Neuronal stem cell (in vitro differentiated cells): ENCODE measurements at regions not wholly inside any gene's neighbourhood (a gene's known extent, or its start where the extent isn't known, plus 50 kb on each side); places are given as distances from the start of the nearest gene placed in this dataset.

Experiments
- DNase-seq: peaks from one replicate; pipeline ENCODE4 v3.0.0-alpha.2; 2013; ENCODE audit warnings: low spot score
- H2AFZ ChIP-seq: one replicate; pipeline ENCODE4 v1.6.1; 2013; ENCODE audit warnings: mild to moderate bottlenecking, low read length, inconsistent platforms
- H2AK5ac ChIP-seq: 2 replicates; pipeline ENCODE4 v1.6.1; 2013; ENCODE audit warnings: low read depth, mild to moderate bottlenecking, inconsistent platforms, low read length, moderate library complexity, mixed read lengths
- H2BK120ac ChIP-seq: 2 replicates; pipeline ENCODE4 v1.6.1; 2013; ENCODE audit warnings: low read depth, mild to moderate bottlenecking, inconsistent platforms, low read length, moderate library complexity, mixed read lengths
- H2BK12ac ChIP-seq: one replicate; pipeline ENCODE4 v1.6.1; 2013; ENCODE audit warnings: low read length, inconsistent platforms
- H2BK15ac ChIP-seq: 2 replicates; pipeline ENCODE4 v1.6.1; 2013; ENCODE audit warnings: mild to moderate bottlenecking, low read length, inconsistent platforms, mixed read lengths
- H2BK5ac ChIP-seq: one replicate; pipeline ENCODE4 v1.6.1; 2013; ENCODE audit warnings: inconsistent platforms, mild to moderate bottlenecking, low read length, moderate library complexity
- H3K14ac ChIP-seq: one replicate; pipeline ENCODE4 v1.6.1; 2013; ENCODE audit warnings: low read length, inconsistent platforms
- H3K18ac ChIP-seq: 2 replicates; pipeline ENCODE4 v1.6.1; 2013; ENCODE audit warnings: low read length, inconsistent platforms
- H3K23ac ChIP-seq: 2 replicates; pipeline ENCODE4 v1.6.1; 2013; ENCODE audit warnings: low read depth, mild to moderate bottlenecking, mixed read lengths, low read length, inconsistent platforms; ENCODE audit not compliant: poor library complexity
- H3K27ac ChIP-seq: replicated peaks from 3 replicates; pipeline ENCODE4 v1.5.1; 2013; ENCODE audit warnings: low read length, inconsistent platforms
- H3K27me3 ChIP-seq, 3 experiments: 2 replicates each; pipeline ENCODE4 v1.6.1; 2013; ENCODE audit warnings: low read length in 3 of 3, mild to moderate bottlenecking in 2 of 3, inconsistent platforms in 1 of 3, low read depth in 1 of 3, mixed read lengths in 1 of 3, moderate library complexity in 1 of 3; ENCODE audit not compliant: control insufficient read depth in 3 of 3, insufficient read depth in 3 of 3
- H3K36me3 ChIP-seq, 2 donors: replicated peaks in 1 of 2; 2 replicates each; pipeline ENCODE4 v1.6.1; 2013; ENCODE audit warnings: low read length in 2 of 2; ENCODE audit not compliant: control insufficient read depth in 2 of 2, insufficient read depth in 2 of 2
- H3K4ac ChIP-seq: 2 replicates; pipeline ENCODE4 v1.6.1; 2013; ENCODE audit warnings: inconsistent platforms, mild to moderate bottlenecking, low read length, moderate library complexity
- H3K4me1 ChIP-seq, 2 donors: 1 replicate in 1 of 2; 2 replicates in 1 of 2; pipeline ENCODE4 v1.6.1; 2013; ENCODE audit warnings: low read length in 2 of 2, low read depth in 1 of 2; ENCODE audit not compliant: control insufficient read depth in 2 of 2, insufficient read depth in 1 of 2
- H3K4me2 ChIP-seq: one replicate; pipeline ENCODE4 v1.6.1; 2013; ENCODE audit warnings: mild to moderate bottlenecking, low read length, inconsistent platforms; ENCODE audit not compliant: insufficient read depth, poor library complexity, severe bottlenecking
- H3K4me3 ChIP-seq, 2 donors: 2 replicates each; pipeline ENCODE4 v1.5.1; 2013; ENCODE audit warnings: low read length in 2 of 2, mild to moderate bottlenecking in 2 of 2, inconsistent platforms in 1 of 2, moderate library complexity in 1 of 2
- H3K79me1 ChIP-seq: one replicate; pipeline ENCODE4 v1.6.1; 2013; ENCODE audit warnings: low read depth, mild to moderate bottlenecking, inconsistent platforms, low read length, moderate library complexity
- H3K9ac ChIP-seq: one replicate; pipeline ENCODE4 v1.6.1; 2013; ENCODE audit warnings: mild to moderate bottlenecking, low read depth, low read length, inconsistent platforms; ENCODE audit not compliant: poor library complexity
- H3K9me3 ChIP-seq, 2 donors: replicated peaks in 1 of 2; 2 replicates each; pipeline versions ENCODE3 to v1.6.1; 2013; ENCODE audit warnings: low read length in 2 of 2, mild to moderate bottlenecking in 2 of 2, inconsistent platforms in 1 of 2, low read depth in 1 of 2, mixed read lengths in 1 of 2, moderate library complexity in 1 of 2; ENCODE audit not compliant: control insufficient read depth in 2 of 2, insufficient read depth in 1 of 2
- H4K8ac ChIP-seq: one replicate; pipeline ENCODE4 v1.6.1; 2013; ENCODE audit warnings: low read depth, mild to moderate bottlenecking, inconsistent platforms, low read length, moderate library complexity
- H4K91ac ChIP-seq: one replicate; pipeline ENCODE4 v1.6.1; 2013; ENCODE audit warnings: low read length, low read depth, mild to moderate bottlenecking, inconsistent platforms; ENCODE audit not compliant: poor library complexity
- WGBS, 2 donors: extraction: QIAGEN DNeasy Blood & Tissue Kit; methylation state at CpG; one replicate each; pipeline ENCODE4 v1.1.7; 2013; ENCODE audit warnings: missing lambda C conversion rate in 2 of 2, mixed read lengths in 1 of 2; ENCODE audit not compliant: insufficient read length in 2 of 2, insufficient replicate concordance in 1 of 2; ENCODE audit errors: extremely low coverage in 2 of 2; 5-methylcytosine and 5-hydroxymethylcytosine counted together

DNA sequence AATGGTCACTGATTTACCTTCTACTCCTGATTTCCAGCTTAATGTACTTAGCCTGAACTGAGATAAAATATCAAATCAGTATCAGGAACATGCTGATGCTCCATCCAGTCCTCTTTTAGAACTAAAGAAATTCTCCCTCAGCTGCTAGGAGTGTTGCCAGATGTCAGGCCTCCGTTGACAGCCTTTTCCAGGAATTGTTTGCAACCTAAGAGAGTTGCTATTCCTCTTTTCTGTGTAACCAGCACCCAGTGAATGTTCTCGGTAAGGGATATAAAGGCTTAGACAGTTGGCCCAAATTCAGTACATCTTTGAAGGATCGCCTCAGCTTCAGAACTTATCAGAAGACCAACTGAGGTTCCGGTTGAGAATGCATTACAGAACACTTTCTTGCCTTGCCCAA is 559.0 kb downstream of the PCDH17 start:
- Histone ChIP-seq H3K4me2 (no peak overlapping the region), H2BK5ac (no peak overlapping the region), H2AK5ac (no peak overlapping the region), H3K27me3 (no peaks in the 10 kb centered on the region), H2BK12ac (no peak overlapping the region), H2BK15ac (no peak overlapping the region), H3K4ac (no peak overlapping the region), H4K8ac (no peak overlapping the region), H2AFZ (peak overlapping the region; percentile 70), H3K79me1 (no peaks in the 10 kb centered on the region), H3K14ac (no peak overlapping the region), H3K9ac (no peak overlapping the region), H2BK120ac (no peak overlapping the region), H3K27ac (no peak overlapping the region), H3K4me3 (no peak overlapping the region), H3K9me3 (no peaks in the 10 kb centered on the region), H3K18ac (no peak overlapping the region), H3K4me1 (no peaks in the 10 kb centered on the region), H3K36me3 (no peaks in the 10 kb centered on the region), H4K91ac (no peak overlapping the region), H3K23ac (no peak overlapping the region)
- no peak for DNase-seq
- WGBS, 2 donors = no CpG with 5 or more reads among the region's 4 CpGs

DNA sequence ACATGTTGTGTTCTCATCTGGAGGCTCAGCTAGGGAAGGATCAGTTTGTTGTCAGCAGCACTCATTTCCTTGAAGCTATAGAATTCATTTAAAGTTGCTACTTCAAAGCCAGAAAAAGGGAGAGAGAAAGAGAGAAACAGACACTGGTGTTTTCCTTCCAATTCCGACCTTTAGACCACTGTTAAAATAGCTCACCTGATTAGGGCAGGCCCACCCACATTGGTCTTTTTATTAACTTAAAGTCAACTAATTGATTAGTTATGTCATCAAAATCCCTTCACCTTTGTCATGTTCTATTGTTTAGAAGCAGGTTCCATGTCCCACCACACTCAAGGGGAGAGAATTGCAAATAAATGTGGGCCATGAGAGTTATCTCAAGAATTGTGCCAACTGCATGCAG is 560.2 kb downstream of the PCDH17 start:
- no peak overlapping the region for H2AFZ ChIP-seq
- H3K9ac ChIP-seq = no peak overlapping the region
- H2BK12ac ChIP-seq = no peak overlapping the region
- no peak overlapping the region for H3K27ac ChIP-seq
- no peak overlapping the region for H3K4me3 ChIP-seq
- H3K18ac ChIP-seq = no peak overlapping the region
- H3K79me1 ChIP-seq = no peaks in the 10 kb centered on the region
- no peak overlapping the region for H2BK120ac ChIP-seq
- no peaks in the 10 kb centered on the region for H3K9me3 ChIP-seq
- H3K4me2 ChIP-seq = no peak overlapping the region
- no peaks in the 10 kb centered on the region for H3K4me1 ChIP-seq
- H2AK5ac ChIP-seq = no peak overlapping the region
- no peak overlapping the region for H2BK5ac ChIP-seq
- no peak for DNase-seq
- no peak overlapping the region for H2BK15ac ChIP-seq
- H3K27me3 ChIP-seq = no peaks in the 10 kb centered on the region
- H3K36me3 ChIP-seq = no peaks in the 10 kb centered on the region
- no peak overlapping the region for H4K8ac ChIP-seq
- H3K14ac ChIP-seq = no peak overlapping the region
- H4K91ac ChIP-seq = no peak overlapping the region
- no peak overlapping the region for H3K23ac ChIP-seq
- H3K4ac ChIP-seq = no peak overlapping the region
- no CpG with 5 or more reads among the region's 1 CpG for WGBS, 2 donors

DNA sequence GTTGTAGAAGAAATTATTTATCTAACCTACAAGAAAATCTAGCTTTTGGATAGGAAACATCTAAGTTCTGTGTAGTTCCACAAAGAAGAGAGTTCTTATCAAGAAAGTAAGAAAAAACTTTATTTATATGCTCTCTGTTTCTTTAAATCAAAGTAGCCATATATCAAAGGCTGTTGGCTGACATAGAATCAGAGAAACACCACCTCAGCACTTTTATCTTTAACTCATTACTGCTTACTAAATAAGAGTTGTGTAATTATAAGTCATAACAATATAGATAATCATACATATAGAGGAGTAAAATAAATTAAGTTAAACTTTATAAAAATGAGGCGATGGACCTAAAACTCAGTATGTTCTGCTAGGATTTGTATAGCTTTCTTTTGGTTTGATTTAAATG is 570.6 kb downstream of the PCDH17 start:
- H4K91ac ChIP-seq = no peak overlapping the region
- H2BK15ac ChIP-seq = no peak overlapping the region
- no peak overlapping the region for H2BK120ac ChIP-seq
- H3K14ac ChIP-seq = no peak overlapping the region
- no peak overlapping the region for H3K18ac ChIP-seq
- H2BK5ac ChIP-seq = no peak overlapping the region
- no peak for DNase-seq
- no peaks in the 10 kb centered on the region for H3K9me3 ChIP-seq
- no peak overlapping the region for H3K23ac ChIP-seq
- no peak overlapping the region for H3K27ac ChIP-seq
- H4K8ac ChIP-seq = no peak overlapping the region
- H3K4me2 ChIP-seq = no peak overlapping the region
- no peaks in the 10 kb centered on the region for H3K79me1 ChIP-seq
- WGBS, 2 donors = no CpG with 5 or more reads among the region's 1 CpG
- H3K27me3 ChIP-seq = no peaks in the 10 kb centered on the region
- H2AFZ ChIP-seq = no peak overlapping the region
- H3K4me3 ChIP-seq = no peak overlapping the region
- H3K4me1 ChIP-seq = no peaks in the 10 kb centered on the region
- no peaks in the 10 kb centered on the region for H3K36me3 ChIP-seq
- no peak overlapping the region for H3K9ac ChIP-seq
- H2BK12ac ChIP-seq = no peak overlapping the region
- H2AK5ac ChIP-seq = no peak overlapping the region
- H3K4ac ChIP-seq = no peak overlapping the region

DNA sequence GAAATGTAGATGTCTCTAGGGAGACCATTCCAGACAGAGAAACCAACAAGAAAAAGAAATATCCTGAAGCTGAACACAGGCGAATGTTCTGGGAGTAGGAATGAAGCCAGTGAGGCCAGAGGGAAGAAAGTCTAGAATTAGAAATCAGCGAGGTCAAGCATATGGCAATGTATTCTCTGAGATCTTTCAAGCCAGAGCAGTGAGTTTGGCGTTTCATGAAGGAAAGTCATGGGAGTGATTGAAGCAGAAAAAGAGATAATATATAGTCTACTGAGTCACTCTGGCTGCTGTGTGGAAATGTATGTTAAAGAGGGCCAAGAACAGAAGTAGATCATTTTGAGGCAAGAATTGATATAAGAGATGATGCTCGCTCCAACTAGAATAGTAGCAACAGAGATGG is 576.0 kb downstream of the PCDH17 start:
- no peaks in the 10 kb centered on the region for H3K36me3 ChIP-seq
- no peak overlapping the region for H3K9ac ChIP-seq
- no peak overlapping the region for H4K91ac ChIP-seq
- no peak overlapping the region for H3K4me3 ChIP-seq
- DNase-seq = no peak
- no peak overlapping the region for H2BK5ac ChIP-seq
- no peak overlapping the region for H4K8ac ChIP-seq
- no peak overlapping the region for H2BK120ac ChIP-seq
- peak overlapping the region; percentile 68 for H2AFZ ChIP-seq
- H3K27me3 ChIP-seq = no peaks in the 10 kb centered on the region
- H3K18ac ChIP-seq = no peak overlapping the region
- H3K14ac ChIP-seq = no peak overlapping the region
- no peak overlapping the region for H2BK12ac ChIP-seq
- H3K4ac ChIP-seq = no peak overlapping the region
- WGBS, 2 donors = no CpG with 5 or more reads among the region's 4 CpGs
- no peak overlapping the region for H2AK5ac ChIP-seq
- no peaks in the 10 kb centered on the region for H3K79me1 ChIP-seq
- H3K4me2 ChIP-seq = no peak overlapping the region
- no peak overlapping the region for H3K23ac ChIP-seq
- no peaks in the 10 kb centered on the region for H3K4me1 ChIP-seq
- H3K27ac ChIP-seq = no peak overlapping the region
- H3K9me3 ChIP-seq = no peaks in the 10 kb centered on the region
- H2BK15ac ChIP-seq = no peak overlapping the region
